ENCODE measurements at regions not wholly inside any gene's neighbourhood (a gene's known extent, or its start where the extent isn't known, plus 50 kb on each side); places are given as distances from the start of the nearest gene placed in this dataset.

DNA sequence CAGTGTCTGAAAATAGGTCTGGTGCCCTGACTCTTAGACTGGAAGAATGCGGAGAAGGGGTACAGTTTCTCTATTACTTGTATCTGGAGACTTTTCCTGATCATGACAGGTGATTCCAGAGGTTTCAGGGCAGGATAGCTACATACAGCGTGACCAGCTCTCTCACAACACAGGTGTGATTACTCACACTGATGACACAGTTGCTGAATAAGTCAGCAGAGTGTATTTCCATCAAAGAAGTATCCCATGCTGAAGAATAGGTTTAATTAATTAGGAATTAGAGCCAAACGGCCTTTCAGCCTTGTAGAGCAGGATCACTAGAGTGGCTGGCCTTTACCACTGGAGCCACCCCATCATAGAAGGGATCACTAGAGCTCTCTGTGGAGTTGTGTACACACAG, 298.6 kb downstream of the LMX1A start:
- TF ChIP-seq CTCF (IDR thresholded peaks at IDR 0.05) (no peak), EP300 (IDR thresholded peaks at IDR 0.05) (no peak), POLR2A (IDR thresholded peaks at IDR 0.05) (no peak)
